HCT116 (cell line): ENCODE measurements at regions not wholly inside any gene's neighbourhood (a gene's known extent, or its start where the extent isn't known, plus 50 kb on each side); places are given as distances from the start of the nearest gene placed in this dataset.

ENCODE experiments used
- CEBPB ChIP-seq: IDR thresholded peaks from 2 replicates; pipeline ENCODE4 v1.6.1; 2012; ENCODE audit warnings: low read depth
- EZH2 ChIP-seq: fragments of 200-600 bp; sonication (generic); IDR thresholded peaks from 2 replicates; pipeline ENCODE4 v1.6.1; 2017; ENCODE audit warnings: antibody characterized with exemption, mixed run types
- POLR2A ChIP-seq: IDR thresholded peaks from 2 replicates; pipeline ENCODE4 v1.7.0; 2011; ENCODE audit warnings: borderline replicate concordance; ENCODE audit not compliant: insufficient read depth, insufficient read length; ENCODE audit errors: extremely low read depth
- POLR2AphosphoS5 ChIP-seq: IDR thresholded peaks from 2 replicates; pipeline ENCODE4 v1.6.1; 2011; ENCODE audit warnings: mild to moderate bottlenecking, low read depth, low read length, moderate library complexity
- ZNF274 ChIP-seq: fragments of 200-500 bp; sonication (Bioruptor generic); IDR thresholded peaks from 2 replicates; pipeline ENCODE4 v1.6.1; 2014; ENCODE audit warnings: mild to moderate bottlenecking, low read depth, low read length, inconsistent platforms
- TF ChIP-seq, protein P1 (sequence below), 3 experiments: fragments of 200-600 bp in 1 of 3; sonication (generic) in 1 of 3; IDR thresholded peaks in 2 of 3; conservative IDR thresholded peaks in 1 of 3; 2 replicates each; pipeline ENCODE4 v1.5.1; 2012 to 2017; ENCODE audit warnings: low read depth in 2 of 3, low read length in 2 of 3, antibody characterized with exemption in 1 of 3, borderline replicate concordance in 1 of 3, control low read depth in 1 of 3, mild to moderate bottlenecking in 1 of 3, mixed read lengths in 1 of 3, mixed run types in 1 of 3, moderate library complexity in 1 of 3; ENCODE audit not compliant: insufficient read depth in 1 of 3
- TF ChIP-seq, protein P2 (sequence below): IDR thresholded peaks from 2 replicates; pipeline ENCODE4 v1.6.1; 2012; ENCODE audit warnings: low read depth

GRCh38 chr2:39893616-39894015, 114.6 kb upstream of the THUMPD2 start:
- TF ChIP-seq, protein P1, sequence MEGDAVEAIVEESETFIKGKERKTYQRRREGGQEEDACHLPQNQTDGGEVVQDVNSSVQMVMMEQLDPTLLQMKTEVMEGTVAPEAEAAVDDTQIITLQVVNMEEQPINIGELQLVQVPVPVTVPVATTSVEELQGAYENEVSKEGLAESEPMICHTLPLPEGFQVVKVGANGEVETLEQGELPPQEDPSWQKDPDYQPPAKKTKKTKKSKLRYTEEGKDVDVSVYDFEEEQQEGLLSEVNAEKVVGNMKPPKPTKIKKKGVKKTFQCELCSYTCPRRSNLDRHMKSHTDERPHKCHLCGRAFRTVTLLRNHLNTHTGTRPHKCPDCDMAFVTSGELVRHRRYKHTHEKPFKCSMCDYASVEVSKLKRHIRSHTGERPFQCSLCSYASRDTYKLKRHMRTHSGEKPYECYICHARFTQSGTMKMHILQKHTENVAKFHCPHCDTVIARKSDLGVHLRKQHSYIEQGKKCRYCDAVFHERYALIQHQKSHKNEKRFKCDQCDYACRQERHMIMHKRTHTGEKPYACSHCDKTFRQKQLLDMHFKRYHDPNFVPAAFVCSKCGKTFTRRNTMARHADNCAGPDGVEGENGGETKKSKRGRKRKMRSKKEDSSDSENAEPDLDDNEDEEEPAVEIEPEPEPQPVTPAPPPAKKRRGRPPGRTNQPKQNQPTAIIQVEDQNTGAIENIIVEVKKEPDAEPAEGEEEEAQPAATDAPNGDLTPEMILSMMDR (IDR thresholded peaks at IDR 0.05 in 2 of 3, conservative IDR thresholded peaks at IDR 0.05 in 1 of 3; ENCODE audit: borderline replicate concordance in 1 of 3, insufficient read depth in 1 of 3, low read depth in 2 of 3, low read length in 2 of 3) = no peak
- TF ChIP-seq ZNF274 (no peak), POLR2AphosphoS5 (no peak), CEBPB (no peak), EZH2 (no peak), POLR2A (no peak)
- TF ChIP-seq, protein P2, sequence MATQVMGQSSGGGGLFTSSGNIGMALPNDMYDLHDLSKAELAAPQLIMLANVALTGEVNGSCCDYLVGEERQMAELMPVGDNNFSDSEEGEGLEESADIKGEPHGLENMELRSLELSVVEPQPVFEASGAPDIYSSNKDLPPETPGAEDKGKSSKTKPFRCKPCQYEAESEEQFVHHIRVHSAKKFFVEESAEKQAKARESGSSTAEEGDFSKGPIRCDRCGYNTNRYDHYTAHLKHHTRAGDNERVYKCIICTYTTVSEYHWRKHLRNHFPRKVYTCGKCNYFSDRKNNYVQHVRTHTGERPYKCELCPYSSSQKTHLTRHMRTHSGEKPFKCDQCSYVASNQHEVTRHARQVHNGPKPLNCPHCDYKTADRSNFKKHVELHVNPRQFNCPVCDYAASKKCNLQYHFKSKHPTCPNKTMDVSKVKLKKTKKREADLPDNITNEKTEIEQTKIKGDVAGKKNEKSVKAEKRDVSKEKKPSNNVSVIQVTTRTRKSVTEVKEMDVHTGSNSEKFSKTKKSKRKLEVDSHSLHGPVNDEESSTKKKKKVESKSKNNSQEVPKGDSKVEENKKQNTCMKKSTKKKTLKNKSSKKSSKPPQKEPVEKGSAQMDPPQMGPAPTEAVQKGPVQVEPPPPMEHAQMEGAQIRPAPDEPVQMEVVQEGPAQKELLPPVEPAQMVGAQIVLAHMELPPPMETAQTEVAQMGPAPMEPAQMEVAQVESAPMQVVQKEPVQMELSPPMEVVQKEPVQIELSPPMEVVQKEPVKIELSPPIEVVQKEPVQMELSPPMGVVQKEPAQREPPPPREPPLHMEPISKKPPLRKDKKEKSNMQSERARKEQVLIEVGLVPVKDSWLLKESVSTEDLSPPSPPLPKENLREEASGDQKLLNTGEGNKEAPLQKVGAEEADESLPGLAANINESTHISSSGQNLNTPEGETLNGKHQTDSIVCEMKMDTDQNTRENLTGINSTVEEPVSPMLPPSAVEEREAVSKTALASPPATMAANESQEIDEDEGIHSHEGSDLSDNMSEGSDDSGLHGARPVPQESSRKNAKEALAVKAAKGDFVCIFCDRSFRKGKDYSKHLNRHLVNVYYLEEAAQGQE = no peak
